Glutamatergic neuron (in vitro differentiated cells): ENCODE measurements at regions not wholly inside any gene's neighbourhood (a gene's known extent, or its start where the extent isn't known, plus 50 kb on each side); places are given as distances from the start of the nearest gene placed in this dataset.

Source experiments
- DNase-seq: peaks from one replicate; pipeline ENCODE4 v3.0.0; 2022
- H3K27ac Mint-ChIP-seq: one replicate; pipeline ENCODE4 v1.8.0; 2020; ENCODE audit warnings: mild to moderate bottlenecking, mixed read lengths, inconsistent platforms; ENCODE audit not compliant: unreplicated experiment
- H3K27me3 Mint-ChIP-seq: one replicate; pipeline ENCODE4 v1.8.0; 2020; ENCODE audit warnings: mild to moderate bottlenecking, moderate library complexity, mixed read lengths, inconsistent platforms; ENCODE audit not compliant: unreplicated experiment
- H3K36me3 Mint-ChIP-seq: one replicate; pipeline ENCODE4 v1.8.0; 2020; ENCODE audit warnings: mild to moderate bottlenecking, mixed read lengths, inconsistent platforms; ENCODE audit not compliant: unreplicated experiment
- H3K4me1 Mint-ChIP-seq: one replicate; pipeline ENCODE4 v1.8.0; 2020; ENCODE audit warnings: mild to moderate bottlenecking, low read depth, mixed read lengths, inconsistent platforms; ENCODE audit not compliant: unreplicated experiment
- H3K4me3 Mint-ChIP-seq: one replicate; pipeline ENCODE4 v1.8.0; 2020; ENCODE audit warnings: mild to moderate bottlenecking, mixed read lengths, inconsistent platforms; ENCODE audit not compliant: unreplicated experiment
- H3K9me3 Mint-ChIP-seq: one replicate; pipeline ENCODE4 v1.8.0; 2020; ENCODE audit warnings: mild to moderate bottlenecking, moderate library complexity, mixed read lengths, inconsistent platforms; ENCODE audit not compliant: unreplicated experiment
- TF ChIP-seq, protein P1 (sequence below): fragments of 200-600 bp; sonication (generic); IDR thresholded peaks from one replicate; pipeline ENCODE4 v1.5.0; 2021; ENCODE audit not compliant: partially characterized antibody, unreplicated experiment

- peaks cover 2% of the 10 kb centered on the region for H3K27me3 Mint-ChIP-seq
- no peaks in the 10 kb centered on the region for H3K9me3 Mint-ChIP-seq
- TF ChIP-seq, protein P1, sequence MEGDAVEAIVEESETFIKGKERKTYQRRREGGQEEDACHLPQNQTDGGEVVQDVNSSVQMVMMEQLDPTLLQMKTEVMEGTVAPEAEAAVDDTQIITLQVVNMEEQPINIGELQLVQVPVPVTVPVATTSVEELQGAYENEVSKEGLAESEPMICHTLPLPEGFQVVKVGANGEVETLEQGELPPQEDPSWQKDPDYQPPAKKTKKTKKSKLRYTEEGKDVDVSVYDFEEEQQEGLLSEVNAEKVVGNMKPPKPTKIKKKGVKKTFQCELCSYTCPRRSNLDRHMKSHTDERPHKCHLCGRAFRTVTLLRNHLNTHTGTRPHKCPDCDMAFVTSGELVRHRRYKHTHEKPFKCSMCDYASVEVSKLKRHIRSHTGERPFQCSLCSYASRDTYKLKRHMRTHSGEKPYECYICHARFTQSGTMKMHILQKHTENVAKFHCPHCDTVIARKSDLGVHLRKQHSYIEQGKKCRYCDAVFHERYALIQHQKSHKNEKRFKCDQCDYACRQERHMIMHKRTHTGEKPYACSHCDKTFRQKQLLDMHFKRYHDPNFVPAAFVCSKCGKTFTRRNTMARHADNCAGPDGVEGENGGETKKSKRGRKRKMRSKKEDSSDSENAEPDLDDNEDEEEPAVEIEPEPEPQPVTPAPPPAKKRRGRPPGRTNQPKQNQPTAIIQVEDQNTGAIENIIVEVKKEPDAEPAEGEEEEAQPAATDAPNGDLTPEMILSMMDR, result no peak
- no peaks in the 10 kb centered on the region for H3K36me3 Mint-ChIP-seq
- no peaks in the 10 kb centered on the region for H3K4me1 Mint-ChIP-seq
- DNase-seq, result no peak
- no peak overlapping the region for H3K27ac Mint-ChIP-seq
- no peak overlapping the region for H3K4me3 Mint-ChIP-seq
Measured at GRCh38 chr12:127078577-127079350, 1188.2 kb upstream of the TMEM132C start.

DNA sequence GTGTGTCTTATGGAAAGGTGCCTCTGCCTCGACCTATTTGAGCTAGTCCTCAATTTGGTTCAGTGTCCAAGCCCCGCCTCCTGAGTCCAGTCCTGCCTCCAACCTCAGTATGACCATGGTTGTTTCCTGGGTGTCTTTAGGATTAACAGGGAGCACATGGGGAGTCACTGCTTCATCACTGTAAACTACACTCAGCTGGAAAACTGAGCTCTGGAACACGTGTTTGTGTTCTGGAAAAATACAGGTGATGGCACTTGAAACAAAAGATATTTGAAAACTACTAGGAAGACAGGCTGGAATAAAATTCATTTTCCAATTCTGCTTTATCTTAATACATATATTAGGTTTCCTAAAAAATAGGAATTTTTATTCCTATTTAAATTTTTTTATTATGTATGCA lies 1187.3 kb upstream of the TMEM132C start:
- TF ChIP-seq, protein P1, result no peak
- DNase-seq, result no peak
- H3K4me1 Mint-ChIP-seq, result no peaks in the 10 kb centered on the region
- no peak overlapping the region for H3K27ac Mint-ChIP-seq
- H3K9me3 Mint-ChIP-seq, result no peaks in the 10 kb centered on the region
- H3K27me3 Mint-ChIP-seq, result peaks cover 2% of the 10 kb centered on the region
- H3K36me3 Mint-ChIP-seq, result no peaks in the 10 kb centered on the region
- H3K4me3 Mint-ChIP-seq, result no peak overlapping the region

GRCh38 chr12:127081058-127081457 lies 1185.9 kb upstream of the TMEM132C start:
- DNase-seq, result no peak
- Mint-ChIP-seq H3K27me3 (peaks cover 2% of the 10 kb centered on the region), H3K4me3 (no peak overlapping the region), H3K9me3 (no peaks in the 10 kb centered on the region), H3K36me3 (no peaks in the 10 kb centered on the region), H3K4me1 (no peaks in the 10 kb centered on the region), H3K27ac (no peak overlapping the region)
- TF ChIP-seq, protein P1, result no peak

GRCh38 chr12:127083008-127083949 lies 1183.7 kb upstream of the TMEM132C start:
- TF ChIP-seq, protein P1, result no peak
- H3K27ac Mint-ChIP-seq, result no peak overlapping the region
- no peaks in the 10 kb centered on the region for H3K36me3 Mint-ChIP-seq
- DNase-seq, result no peak
- no peak overlapping the region for H3K4me3 Mint-ChIP-seq
- peaks cover 1% of the 10 kb centered on the region for H3K27me3 Mint-ChIP-seq
- no peaks in the 10 kb centered on the region for H3K9me3 Mint-ChIP-seq
- no peaks in the 10 kb centered on the region for H3K4me1 Mint-ChIP-seq
